HG02884 (cell line): ENCODE measurements at regions not wholly inside any gene's neighbourhood (a gene's known extent, or its start where the extent isn't known, plus 50 kb on each side); places are given as distances from the start of the nearest gene placed in this dataset.

ENCODE experiments used
- ATAC-seq: cut with Tn5 transposase; IDR thresholded peaks from one replicate; pipeline ENCODE4 v1.9.1; 2021; ENCODE audit warnings: mild to moderate bottlenecking, moderate library complexity; ENCODE audit not compliant: unreplicated experiment

- no peak for ATAC-seq
These were observed 951.1 kb downstream of the FAT4 start for GRCh38 chr4:126265888-126266287.

DNA sequence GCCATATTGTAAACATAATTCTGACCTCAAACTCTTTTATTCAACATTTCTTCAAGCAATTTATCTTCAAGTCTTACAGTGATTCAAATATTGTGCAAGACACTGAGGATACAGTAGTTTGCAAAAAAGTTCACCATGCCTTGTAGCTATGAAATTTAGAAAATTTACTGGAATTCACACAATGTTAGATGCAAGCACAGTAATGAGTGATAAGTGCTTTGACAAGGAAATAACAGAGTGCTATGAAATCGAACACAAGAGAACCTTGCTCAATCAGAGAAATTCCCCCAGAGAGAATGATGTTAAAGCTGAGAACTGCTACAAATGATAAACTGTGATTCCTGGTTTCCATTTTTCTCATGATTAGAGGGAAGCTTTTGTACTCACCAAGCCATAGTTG, 952.9 kb downstream of the FAT4 start:
- ATAC-seq: no peak

GRCh38 chr4:126268106-126268505, 953.4 kb downstream of the FAT4 start:
- ATAC-seq: no peak

GRCh38 chr4:126269106-126269505, 954.4 kb downstream of the FAT4 start:
- ATAC-seq: no peak

- no peak for ATAC-seq
These were observed 956.5 kb downstream of the FAT4 start for GRCh38 chr4:126271292-126271691.

DNA sequence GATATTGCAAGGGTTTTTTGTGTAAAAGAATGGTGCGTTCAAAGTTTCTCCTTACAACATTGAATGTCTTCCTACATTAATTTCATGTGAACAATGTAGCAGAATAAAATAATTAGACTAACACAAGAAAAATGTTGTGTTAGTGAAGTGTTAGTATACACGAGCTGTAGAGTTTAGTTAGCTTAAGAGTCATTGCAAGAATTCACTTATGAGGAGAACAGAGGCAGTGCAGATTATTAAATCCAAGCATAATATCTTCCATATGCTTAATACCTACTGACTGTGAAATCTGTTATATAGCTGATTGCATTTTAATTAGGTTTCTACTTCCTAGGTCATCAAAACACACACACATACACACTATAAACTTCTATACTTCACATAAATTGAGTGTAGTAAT, 959.0 kb downstream of the FAT4 start:
- ATAC-seq: no peak

DNA sequence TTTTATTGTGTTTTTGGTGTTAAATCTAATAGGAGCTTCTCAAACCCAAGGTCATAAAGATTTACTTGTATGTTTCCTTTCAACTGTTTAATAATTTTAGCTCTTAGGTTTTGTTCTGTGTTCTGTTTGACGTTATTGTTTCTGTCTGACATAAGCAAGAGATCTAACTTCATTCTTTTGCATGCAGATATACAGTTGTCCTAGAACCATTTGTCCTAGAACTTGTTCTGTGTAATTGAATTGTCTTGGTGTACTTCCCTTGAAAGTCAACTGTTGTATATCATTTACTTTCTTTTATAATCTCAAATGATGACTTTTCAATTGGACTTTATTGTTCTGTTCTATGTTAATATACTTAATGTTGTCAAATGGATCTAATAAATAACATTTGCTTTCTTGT, 977.1 kb downstream of the FAT4 start:
- ATAC-seq: no peak

DNA sequence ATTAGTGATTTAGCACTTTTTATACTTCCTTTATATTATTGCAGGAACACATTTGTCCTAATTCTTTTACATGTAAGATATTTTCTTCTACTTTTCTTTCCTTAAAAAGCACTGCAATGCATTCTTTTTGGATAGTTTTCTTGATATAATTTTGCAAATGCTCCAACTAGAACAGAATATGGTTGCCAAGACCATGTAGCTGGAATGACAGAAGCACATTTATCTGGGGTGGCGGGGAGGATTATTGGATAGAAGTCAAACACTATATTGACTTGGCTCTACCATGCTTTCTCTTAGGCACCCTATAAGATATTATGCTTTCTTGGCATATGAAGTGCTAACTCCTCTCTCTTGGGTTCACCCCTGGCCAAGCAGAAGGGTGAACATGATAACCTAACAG, 983.5 kb downstream of the FAT4 start:
- ATAC-seq: no peak

DNA sequence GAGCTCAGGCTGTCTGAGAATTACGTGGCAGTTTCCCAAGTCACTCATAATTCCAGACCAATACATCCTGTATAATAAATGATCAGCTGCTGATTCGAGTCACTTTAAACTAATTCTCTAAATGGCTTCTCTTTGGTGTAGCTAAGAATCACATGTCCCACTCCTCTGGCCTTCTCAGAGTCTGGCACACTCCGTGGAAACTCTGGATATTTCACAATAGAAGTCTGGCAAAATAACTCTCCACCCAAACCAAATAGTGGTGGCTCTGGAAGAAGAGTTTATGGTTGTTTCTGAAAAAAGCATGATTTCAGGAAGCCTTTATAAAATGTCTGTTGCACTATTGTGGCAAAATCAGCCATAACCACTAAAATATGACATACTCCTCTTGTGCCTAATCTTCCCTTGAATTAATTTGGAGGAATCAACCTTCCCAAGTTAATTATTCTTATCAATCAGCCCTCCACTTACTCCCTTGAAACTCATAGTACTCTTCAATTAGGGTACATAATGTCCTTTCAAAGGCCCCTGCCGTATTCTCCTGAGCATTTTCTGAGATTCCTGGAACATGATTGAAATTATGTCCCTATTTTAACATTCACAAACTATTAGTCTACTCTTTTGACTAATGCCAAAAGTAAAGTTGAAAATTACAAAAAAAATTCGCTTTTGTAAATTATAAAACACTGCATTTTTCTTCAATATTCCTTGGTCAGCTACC, 991.6 kb downstream of the FAT4 start:
- no peak for ATAC-seq

DNA sequence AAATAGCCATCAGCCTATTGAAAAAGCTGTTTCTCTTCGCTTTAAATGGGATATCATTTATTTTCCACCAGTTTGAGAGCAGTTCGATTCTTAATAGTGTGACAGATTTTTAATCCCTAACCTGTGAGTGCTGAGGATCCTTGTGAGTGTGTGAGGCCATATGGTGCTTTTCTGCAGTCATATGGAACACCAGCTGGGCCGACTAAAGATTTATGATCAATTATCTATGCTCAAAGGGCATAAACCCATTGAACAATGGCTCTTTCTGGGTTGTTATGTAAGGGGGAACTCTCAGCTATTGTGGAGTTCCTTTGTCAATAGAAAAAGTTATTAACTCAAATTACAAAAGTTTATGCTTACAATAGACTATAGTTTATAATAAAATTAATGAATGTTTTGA, 1003.6 kb downstream of the FAT4 start:
- ATAC-seq: no peak

DNA sequence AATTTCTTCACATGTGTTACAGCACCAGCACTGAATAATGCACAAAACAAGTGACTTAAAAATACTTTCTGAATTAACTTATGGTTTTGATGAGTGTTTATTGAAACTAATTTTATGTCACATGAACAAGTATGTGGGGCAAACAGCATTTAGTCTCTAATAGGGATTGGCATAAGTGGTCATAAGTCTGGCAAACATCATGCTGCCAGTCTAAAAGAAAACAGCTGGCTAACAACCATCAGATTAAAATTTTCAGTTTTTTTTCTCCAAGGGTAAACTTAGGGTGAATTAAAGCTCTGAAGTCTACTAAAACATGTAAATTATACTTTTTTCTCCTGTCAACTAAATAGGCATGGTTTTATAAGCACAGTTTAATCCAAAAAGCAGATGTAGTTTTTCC, 1014.2 kb downstream of the FAT4 start:
- no peak for ATAC-seq

DNA sequence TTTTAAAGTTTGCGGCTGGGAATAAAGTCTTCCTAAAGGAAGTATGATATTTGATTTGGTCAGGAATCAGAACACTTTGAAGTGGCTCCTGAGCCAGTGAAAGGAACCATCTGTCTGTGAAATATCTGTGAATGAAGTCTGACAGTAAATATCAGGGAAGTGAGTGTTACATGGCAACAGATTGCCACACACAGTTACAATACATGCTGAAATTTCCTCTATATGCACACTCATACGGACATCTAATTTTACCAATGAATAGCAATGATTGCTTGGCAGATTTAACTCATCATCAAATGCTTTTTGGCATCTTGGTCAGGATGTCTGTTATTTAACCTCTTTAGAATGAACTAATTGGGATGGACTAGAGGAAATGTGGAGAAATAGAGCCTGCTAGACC, 1023.8 kb downstream of the FAT4 start:
- ATAC-seq: no peak

- ATAC-seq: no peak
These were observed 1027.2 kb downstream of the FAT4 start for GRCh38 chr4:126341927-126342326.

GRCh38 chr4:126344472-126344871, 1029.7 kb downstream of the FAT4 start:
- ATAC-seq: no peak

- ATAC-seq: no peak
These were observed 1031.9 kb downstream of the FAT4 start for GRCh38 chr4:126346654-126347053.

DNA sequence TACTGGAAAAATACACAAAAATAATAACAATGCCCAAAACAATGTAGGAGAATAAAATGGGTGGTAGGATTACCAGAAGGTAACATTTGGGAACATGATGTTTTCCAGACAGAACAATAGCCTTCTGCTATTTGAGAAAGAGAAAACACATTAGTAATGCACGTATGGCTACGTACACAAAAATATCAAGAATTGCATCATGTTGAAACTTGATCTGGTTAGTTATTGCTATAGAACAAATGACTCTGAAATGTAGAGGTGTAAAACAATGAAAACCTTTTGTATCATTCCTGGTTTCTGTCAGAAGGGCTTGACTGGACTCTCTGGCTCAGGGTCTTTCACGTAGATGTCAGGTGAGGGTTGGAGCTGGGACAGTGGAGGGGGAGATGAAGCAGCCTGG, 1040.0 kb downstream of the FAT4 start:
- ATAC-seq: no peak

- no peak for ATAC-seq
These were observed 1043.3 kb downstream of the FAT4 start for GRCh38 chr4:126358041-126358440.

- no peak for ATAC-seq
These were observed 1046.5 kb downstream of the FAT4 start for GRCh38 chr4:126361287-126361686.

- ATAC-seq: no peak
These were observed 1049.7 kb downstream of the FAT4 start for GRCh38 chr4:126364311-126364911.

DNA sequence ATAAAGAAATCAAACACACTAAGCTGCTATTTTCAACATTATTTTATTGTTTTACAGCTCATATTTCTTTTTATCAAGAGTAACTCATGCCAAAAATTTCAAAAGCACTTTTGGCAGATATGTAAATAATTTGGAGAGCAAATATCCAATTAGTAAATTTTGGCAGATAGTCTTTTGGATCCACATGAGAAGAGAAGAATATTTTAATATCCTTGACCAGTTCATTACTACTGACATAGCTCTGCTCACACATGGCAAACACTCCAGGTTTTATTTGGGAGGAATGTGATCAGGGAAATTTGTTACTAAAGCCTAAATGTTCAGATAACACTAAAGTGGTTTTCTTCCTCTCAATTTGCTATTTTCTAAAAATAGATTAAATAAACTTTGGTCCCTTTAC, 1054.3 kb downstream of the FAT4 start:
- ATAC-seq: no peak

DNA sequence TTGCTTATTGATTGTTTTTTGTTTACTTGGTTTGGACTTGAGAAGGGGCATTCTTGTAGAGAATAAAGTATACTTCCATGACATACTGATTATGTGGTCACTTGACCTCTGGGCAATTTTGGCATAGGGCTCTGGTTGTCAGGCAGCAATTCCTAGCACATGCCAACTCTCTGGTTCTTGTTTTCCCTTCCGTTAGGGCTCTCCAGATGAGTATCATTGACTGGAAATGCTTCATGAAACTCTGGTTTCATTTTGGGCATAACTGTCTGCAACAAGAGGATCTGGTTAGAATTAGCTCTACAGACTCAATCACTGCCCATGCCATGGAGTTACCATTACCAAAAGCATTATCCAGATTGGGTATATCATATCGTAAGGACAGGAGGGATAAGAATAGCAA, 1057.9 kb downstream of the FAT4 start:
- no peak for ATAC-seq

- no peak for ATAC-seq
These were observed 1060.8 kb downstream of the FAT4 start for GRCh38 chr4:126375462-126376054.

GRCh38 chr4:126385954-126386353, 1071.2 kb downstream of the FAT4 start:
- no peak for ATAC-seq
